OCI-LY1 (cell line): ENCODE measurements at regions not wholly inside any gene's neighbourhood (a gene's known extent, or its start where the extent isn't known, plus 50 kb on each side); places are given as distances from the start of the nearest gene placed in this dataset.

ENCODE experiments used
- H2AFZ ChIP-seq: fragments of 200-600 bp; sonication (generic), shearing (Covaris generic); 2 replicates; pipeline ENCODE4 v1.6.0; 2014; ENCODE audit warnings: antibody characterized with exemption, mild to moderate bottlenecking, low read length
- H3F3A ChIP-seq: fragments of 200-600 bp; sonication (generic), shearing (Covaris generic); 2 replicates; pipeline ENCODE4 v1.6.0; 2014; ENCODE audit warnings: mild to moderate bottlenecking, antibody characterized with exemption, low read length, moderate library complexity; ENCODE audit not compliant: insufficient read depth
- H3K27ac ChIP-seq: fragments of 200-600 bp; sonication (generic); 2 replicates; pipeline ENCODE4 v1.5.1; 2014; ENCODE audit warnings: low read length, mixed run types, mild to moderate bottlenecking, low read depth; ENCODE audit not compliant: poor library complexity, severe bottlenecking
- H3K27me3 ChIP-seq: fragments of 200-600 bp; sonication (generic); 2 replicates; pipeline ENCODE4 v1.6.0; 2014; ENCODE audit warnings: antibody characterized with exemption, mild to moderate bottlenecking, low read length, moderate library complexity; ENCODE audit not compliant: insufficient read depth
- H3K36me3 ChIP-seq: fragments of 200-600 bp; sonication (generic); 2 replicates; pipeline ENCODE4 v1.6.1; 2014; ENCODE audit warnings: mild to moderate bottlenecking, antibody characterized with exemption, low read length, moderate library complexity, mixed read lengths; ENCODE audit not compliant: insufficient read depth
- H3K4me1 ChIP-seq: fragments of 200-600 bp; sonication (generic); 2 replicates; pipeline ENCODE4 v1.5.1; 2014; ENCODE audit warnings: mild to moderate bottlenecking, low read length, moderate library complexity; ENCODE audit not compliant: insufficient read depth, severe bottlenecking
- H3K4me2 ChIP-seq: fragments of 200-600 bp; sonication (generic), shearing (Covaris generic); 2 replicates; pipeline ENCODE4 v1.6.1; 2014; ENCODE audit warnings: low read length
- H3K4me3 ChIP-seq: fragments of 200-600 bp; sonication (generic); 2 replicates; pipeline ENCODE4 v1.5.1; 2014; ENCODE audit warnings: low read length, low read depth, mild to moderate bottlenecking, mixed read lengths; ENCODE audit not compliant: poor library complexity, severe bottlenecking
- H3K79me2 ChIP-seq: fragments of 200-600 bp; shearing (Covaris generic); 2 replicates; pipeline ENCODE4 v1.6.1; 2016; ENCODE audit warnings: mixed run types, low read length, mixed read lengths; ENCODE audit not compliant: insufficient read depth
- H3K9ac ChIP-seq: fragments of 200-600 bp; sonication (generic), shearing (Covaris generic); 2 replicates; pipeline ENCODE4 v1.6.1; 2014; ENCODE audit warnings: mild to moderate bottlenecking, low read length, mixed read lengths
- H3K9me2 ChIP-seq: fragments of 200-600 bp; sonication (generic), shearing (Covaris generic); 2 replicates; pipeline ENCODE4 v1.6.1; 2014; ENCODE audit warnings: low read depth, mild to moderate bottlenecking, low read length, mixed read lengths
- H3K9me3 ChIP-seq: fragments of 200-600 bp; shearing (Covaris generic); 2 replicates; pipeline ENCODE4 v1.6.1; 2014; ENCODE audit warnings: low read length, mixed read lengths
- H4K20me1 ChIP-seq: fragments of 200-600 bp; sonication (generic), shearing (Covaris generic); 2 replicates; pipeline ENCODE4 v1.6.0; 2016; ENCODE audit warnings: mild to moderate bottlenecking, low read length; ENCODE audit not compliant: insufficient read depth
- EZH2 ChIP-seq: fragments of 200-600 bp; sonication (generic), shearing (Covaris generic); IDR thresholded peaks from 2 replicates; pipeline ENCODE4 v1.8.0; 2017; ENCODE audit warnings: borderline replicate concordance, mixed run types, mild to moderate bottlenecking, antibody characterized with exemption, low read length, moderate library complexity, mixed read lengths
- TF ChIP-seq, protein P1 (sequence below): fragments of 200-600 bp; sonication (generic), shearing (Covaris generic); IDR thresholded peaks from 2 replicates; pipeline ENCODE4 v1.5.1; 2017; ENCODE audit warnings: mild to moderate bottlenecking, antibody characterized with exemption, low read length, moderate library complexity, mixed read lengths

DNA sequence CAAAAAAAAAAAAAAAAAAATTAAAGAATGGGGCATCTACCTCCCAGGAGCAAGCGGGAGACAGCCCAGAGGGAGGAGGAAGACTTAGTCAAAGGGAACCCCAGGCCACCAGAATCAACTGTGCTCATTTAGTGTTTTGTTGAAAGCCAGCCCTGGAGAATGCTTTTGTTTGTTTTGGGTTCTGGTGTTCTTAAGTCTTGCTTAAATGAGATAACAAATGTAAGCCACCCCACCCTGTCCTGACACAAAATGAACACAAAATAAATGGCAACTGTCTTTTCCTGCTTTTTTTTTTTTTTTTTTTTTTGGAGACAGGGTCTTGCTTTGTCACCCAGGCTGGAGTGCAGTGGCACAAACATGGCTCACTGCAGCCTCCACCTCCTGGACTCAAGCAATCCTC is 165.0 kb upstream of the JARID2 start:
- no peaks in the 10 kb centered on the region for H3K9me2 ChIP-seq
- no peak overlapping the region for H3K27ac ChIP-seq
- no peak overlapping the region for H2AFZ ChIP-seq
- no peaks in the 10 kb centered on the region for H3K79me2 ChIP-seq
- H3K4me1 ChIP-seq = no peaks in the 10 kb centered on the region
- H3K9me3 ChIP-seq = no peaks in the 10 kb centered on the region
- no peaks in the 10 kb centered on the region for H3K36me3 ChIP-seq
- H3F3A ChIP-seq = no peaks in the 10 kb centered on the region
- no peaks in the 10 kb centered on the region for H3K27me3 ChIP-seq
- no peak overlapping the region for H3K9ac ChIP-seq
- no peak overlapping the region for H3K4me3 ChIP-seq
- TF ChIP-seq, protein P1, sequence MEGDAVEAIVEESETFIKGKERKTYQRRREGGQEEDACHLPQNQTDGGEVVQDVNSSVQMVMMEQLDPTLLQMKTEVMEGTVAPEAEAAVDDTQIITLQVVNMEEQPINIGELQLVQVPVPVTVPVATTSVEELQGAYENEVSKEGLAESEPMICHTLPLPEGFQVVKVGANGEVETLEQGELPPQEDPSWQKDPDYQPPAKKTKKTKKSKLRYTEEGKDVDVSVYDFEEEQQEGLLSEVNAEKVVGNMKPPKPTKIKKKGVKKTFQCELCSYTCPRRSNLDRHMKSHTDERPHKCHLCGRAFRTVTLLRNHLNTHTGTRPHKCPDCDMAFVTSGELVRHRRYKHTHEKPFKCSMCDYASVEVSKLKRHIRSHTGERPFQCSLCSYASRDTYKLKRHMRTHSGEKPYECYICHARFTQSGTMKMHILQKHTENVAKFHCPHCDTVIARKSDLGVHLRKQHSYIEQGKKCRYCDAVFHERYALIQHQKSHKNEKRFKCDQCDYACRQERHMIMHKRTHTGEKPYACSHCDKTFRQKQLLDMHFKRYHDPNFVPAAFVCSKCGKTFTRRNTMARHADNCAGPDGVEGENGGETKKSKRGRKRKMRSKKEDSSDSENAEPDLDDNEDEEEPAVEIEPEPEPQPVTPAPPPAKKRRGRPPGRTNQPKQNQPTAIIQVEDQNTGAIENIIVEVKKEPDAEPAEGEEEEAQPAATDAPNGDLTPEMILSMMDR = no peak
- TF ChIP-seq EZH2 = no peak
- H4K20me1 ChIP-seq = no peaks in the 10 kb centered on the region
- no peak overlapping the region for H3K4me2 ChIP-seq

GRCh38 chr6:15081447-15081846 is 164.4 kb upstream of the JARID2 start:
- Histone ChIP-seq H2AFZ (no peak overlapping the region), H3K27ac (no peak overlapping the region)

DNA sequence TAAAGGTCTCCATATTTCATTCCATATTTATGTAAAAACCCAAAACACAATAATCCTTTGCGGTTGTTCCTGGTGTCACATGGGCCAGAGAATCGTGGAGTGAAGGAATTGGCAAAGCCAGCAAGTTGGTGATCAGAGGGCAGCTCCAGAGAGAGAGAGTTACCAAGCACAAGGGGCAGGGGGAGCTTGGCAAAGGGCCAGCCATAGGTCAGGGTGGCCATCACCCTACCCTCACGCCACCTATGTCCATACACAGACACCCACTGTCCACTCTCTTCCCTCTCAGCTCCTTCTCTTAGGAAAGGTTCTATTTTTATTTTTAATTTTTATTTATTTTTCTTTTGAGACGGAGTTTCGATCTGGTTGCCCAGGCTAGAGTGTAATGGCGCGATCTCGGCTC is 163.2 kb upstream of the JARID2 start:
- TF ChIP-seq, protein P1 = no peak
- TF ChIP-seq EZH2 = no peak
- no peaks in the 10 kb centered on the region for H3K9me3 ChIP-seq
- no peaks in the 10 kb centered on the region for H3K4me1 ChIP-seq
- no peak overlapping the region for H2AFZ ChIP-seq
- no peaks in the 10 kb centered on the region for H3K79me2 ChIP-seq
- H3K4me2 ChIP-seq = no peak overlapping the region
- H3K9ac ChIP-seq = no peak overlapping the region
- no peaks in the 10 kb centered on the region for H3K27me3 ChIP-seq
- H3K27ac ChIP-seq = no peak overlapping the region
- H3K36me3 ChIP-seq = no peaks in the 10 kb centered on the region
- no peaks in the 10 kb centered on the region for H3K9me2 ChIP-seq
- no peaks in the 10 kb centered on the region for H4K20me1 ChIP-seq
- no peaks in the 10 kb centered on the region for H3F3A ChIP-seq
- H3K4me3 ChIP-seq = no peak overlapping the region

More at GRCh38 chr6:15081447-15081846, 164.4 kb upstream of the JARID2 start:
- H3K36me3 ChIP-seq = no peaks in the 10 kb centered on the region
- TF ChIP-seq, protein P1 = no peak
- TF ChIP-seq EZH2 = no peak
- H3K9me3 ChIP-seq = no peaks in the 10 kb centered on the region
- no peak overlapping the region for H3K4me2 ChIP-seq
- H3K79me2 ChIP-seq = no peaks in the 10 kb centered on the region
- no peaks in the 10 kb centered on the region for H3K27me3 ChIP-seq
- H3F3A ChIP-seq = no peaks in the 10 kb centered on the region
- H3K9me2 ChIP-seq = no peaks in the 10 kb centered on the region
- H3K9ac ChIP-seq = no peak overlapping the region
- H4K20me1 ChIP-seq = no peaks in the 10 kb centered on the region
- H3K4me1 ChIP-seq = no peaks in the 10 kb centered on the region
- H3K4me3 ChIP-seq = no peak overlapping the region
